ENCODE measurements at regions not wholly inside any gene's neighbourhood (a gene's known extent, or its start where the extent isn't known, plus 50 kb on each side); places are given as distances from the start of the nearest gene placed in this dataset.

- TF ChIP-seq ZSCAN18 (tag by site-specific recombination; IDR thresholded peaks at IDR 0.05) (no peak), ZNF37A (tag by site-specific recombination; IDR thresholded peaks at IDR 0.05) (no peak), CTCF (tag by site-specific recombination; IDR thresholded peaks at IDR 0.05) (no peak), ZNF596 (tag by site-specific recombination; IDR thresholded peaks at IDR 0.05) (no peak), ZNF843 (tag by site-specific recombination; IDR thresholded peaks at IDR 0.05) (no peak), SETDB1 (IDR thresholded peaks at IDR 0.05; ENCODE audit: insufficient read length, low read length) (no peak), ATF2 (tag by site-specific recombination; IDR thresholded peaks at IDR 0.05; ENCODE audit: low read depth) (no peak), ZNF701 (tag by site-specific recombination; IDR thresholded peaks at IDR 0.05) (no peak), ZNF274 (IDR thresholded peaks at IDR 0.05; ENCODE audit: low read length) (no peak), ZNF274 (tag by site-specific recombination; IDR thresholded peaks at IDR 0.05; ENCODE audit: borderline replicate concordance) (no peak)
These were observed 141.8 kb upstream of the PCDH18 start for GRCh38 chr4:137674066-137674465.

Measured in HEK293 (cell line).